ENCODE measurements at regions not wholly inside any gene's neighbourhood (a gene's known extent, or its start where the extent isn't known, plus 50 kb on each side); places are given as distances from the start of the nearest gene placed in this dataset.

DNA sequence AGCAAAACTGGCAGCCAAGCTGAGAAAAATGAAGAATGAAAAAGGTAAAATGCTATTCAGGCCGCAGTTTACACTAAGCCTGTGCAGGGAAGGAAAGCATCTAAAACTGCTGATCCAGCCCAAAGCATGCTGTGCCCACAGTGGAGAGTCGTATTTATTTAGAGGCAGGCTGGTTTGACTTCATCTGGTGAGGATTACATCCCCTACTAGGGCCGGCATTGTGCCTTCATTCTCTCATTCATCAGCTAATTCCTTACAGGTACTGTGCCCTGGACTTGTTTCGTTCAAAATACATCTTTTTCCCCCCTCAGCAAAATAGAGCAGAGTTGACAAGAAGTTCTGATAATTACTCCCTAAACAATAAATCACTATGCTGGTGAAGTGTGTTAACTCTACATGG lies 137.5 kb upstream of the DAP start:
- Histone ChIP-seq H3K27ac (no peak overlapping the region), H3K4me3 (no peak overlapping the region), H3K9me3 (no peaks in the 10 kb centered on the region), H3K27me3 (no peaks in the 10 kb centered on the region), H3K36me3 (no peaks in the 10 kb centered on the region), H3K4me1 (no peaks in the 10 kb centered on the region)
- TF ChIP-seq, protein P1, sequence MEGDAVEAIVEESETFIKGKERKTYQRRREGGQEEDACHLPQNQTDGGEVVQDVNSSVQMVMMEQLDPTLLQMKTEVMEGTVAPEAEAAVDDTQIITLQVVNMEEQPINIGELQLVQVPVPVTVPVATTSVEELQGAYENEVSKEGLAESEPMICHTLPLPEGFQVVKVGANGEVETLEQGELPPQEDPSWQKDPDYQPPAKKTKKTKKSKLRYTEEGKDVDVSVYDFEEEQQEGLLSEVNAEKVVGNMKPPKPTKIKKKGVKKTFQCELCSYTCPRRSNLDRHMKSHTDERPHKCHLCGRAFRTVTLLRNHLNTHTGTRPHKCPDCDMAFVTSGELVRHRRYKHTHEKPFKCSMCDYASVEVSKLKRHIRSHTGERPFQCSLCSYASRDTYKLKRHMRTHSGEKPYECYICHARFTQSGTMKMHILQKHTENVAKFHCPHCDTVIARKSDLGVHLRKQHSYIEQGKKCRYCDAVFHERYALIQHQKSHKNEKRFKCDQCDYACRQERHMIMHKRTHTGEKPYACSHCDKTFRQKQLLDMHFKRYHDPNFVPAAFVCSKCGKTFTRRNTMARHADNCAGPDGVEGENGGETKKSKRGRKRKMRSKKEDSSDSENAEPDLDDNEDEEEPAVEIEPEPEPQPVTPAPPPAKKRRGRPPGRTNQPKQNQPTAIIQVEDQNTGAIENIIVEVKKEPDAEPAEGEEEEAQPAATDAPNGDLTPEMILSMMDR (IDR thresholded peaks at IDR 0.05): no peak
- intact Hi-C loops (cut with DNase I): no loop called here
- no peak for DNase-seq (ENCODE audit: low spot score in 2 of 2)

DNA sequence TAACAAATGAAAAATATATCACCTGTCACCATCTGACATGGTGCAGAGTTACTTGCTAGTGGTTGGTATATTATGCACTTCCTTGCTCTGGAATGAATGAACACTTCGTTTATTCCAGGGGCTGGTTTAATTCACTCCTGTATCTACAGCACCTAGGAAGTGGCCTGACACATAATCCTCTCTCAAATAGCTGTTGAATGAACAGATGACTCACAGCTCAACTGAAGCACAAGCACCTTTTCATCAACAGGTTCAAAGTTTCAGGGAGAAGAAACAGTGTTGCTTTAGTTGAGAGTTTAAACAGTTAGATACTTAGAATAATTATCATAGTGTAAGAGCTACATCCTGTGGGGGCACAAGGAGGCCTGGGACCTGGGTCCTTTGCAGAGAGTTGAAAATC lies 135.0 kb upstream of the DAP start:
- Histone ChIP-seq H3K4me3 (no peak overlapping the region), H3K27ac (no peak overlapping the region), H3K36me3 (no peaks in the 10 kb centered on the region), H3K27me3 (no peaks in the 10 kb centered on the region), H3K4me1 (no peaks in the 10 kb centered on the region), H3K9me3 (peaks cover 0 to 3% of the 10 kb centered on the region in 2 donors)
- no peak for DNase-seq (ENCODE audit: low spot score in 2 of 2)
- TF ChIP-seq, protein P1 (IDR thresholded peaks at IDR 0.05): no peak
- intact Hi-C loops (cut with DNase I): no loop called here

DNA sequence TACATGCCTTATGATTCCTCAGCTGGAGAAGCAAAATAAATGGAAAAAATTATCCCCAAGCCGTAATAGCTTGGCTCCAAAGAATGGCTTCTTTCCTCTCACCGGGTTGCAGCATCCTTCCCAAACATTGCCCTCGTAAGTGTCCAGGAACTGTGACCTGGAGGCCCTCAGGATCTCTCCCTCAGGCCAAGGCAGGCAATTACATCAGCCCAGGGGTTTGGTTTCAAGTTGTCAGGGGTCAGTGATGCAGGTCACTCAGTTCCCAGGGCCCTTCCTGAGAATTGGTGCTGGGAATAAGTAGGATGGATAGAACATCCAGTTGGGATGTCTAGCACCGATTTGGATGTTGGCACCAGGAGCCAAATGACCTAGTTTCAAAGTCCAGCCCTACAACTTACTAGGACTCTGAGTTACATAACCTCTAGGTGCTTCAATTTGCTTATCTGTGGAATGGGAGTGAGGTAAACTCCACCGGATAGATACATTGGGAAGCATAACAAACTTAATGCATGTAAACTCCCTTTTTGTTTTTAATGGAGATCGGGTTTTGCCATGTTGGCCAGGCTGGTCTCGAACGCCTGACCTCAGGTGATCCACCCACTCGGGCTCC lies 133.5 kb upstream of the DAP start:
- Histone ChIP-seq H3K9me3 (peaks cover 0 to 3% of the 10 kb centered on the region in 2 donors), H3K36me3 (no peaks in the 10 kb centered on the region), H3K4me1 (no peaks in the 10 kb centered on the region), H3K4me3 (no peak overlapping the region), H3K27ac (no peak overlapping the region), H3K27me3 (no peaks in the 10 kb centered on the region)
- DNase-seq (ENCODE audit: low spot score in 2 of 2): no peak
- TF ChIP-seq, protein P1 (IDR thresholded peaks at IDR 0.05): no peak
- intact Hi-C loops (cut with DNase I): no loop called here

DNA sequence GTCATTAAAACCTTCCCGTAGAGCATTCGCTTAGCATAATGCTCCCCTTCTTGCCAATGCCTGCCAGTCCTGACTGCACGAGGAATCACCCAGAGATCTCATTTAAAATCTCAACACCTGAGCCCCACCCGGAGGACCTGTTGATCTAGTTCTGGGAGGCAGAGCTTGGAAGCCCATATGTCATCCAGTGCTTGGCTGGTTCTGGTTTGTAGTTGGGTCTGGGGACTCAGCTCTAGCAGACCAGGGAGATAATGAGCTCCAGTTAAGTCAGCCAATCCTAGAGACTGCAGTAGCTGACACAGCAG lies 131.8 kb upstream of the DAP start:
- no peak overlapping the region for H3K4me3 ChIP-seq
- no peak for DNase-seq (ENCODE audit: low spot score in 2 of 2)
- no peaks in the 10 kb centered on the region for H3K27me3 ChIP-seq
- intact Hi-C loops (cut with DNase I): no loop called here
- TF ChIP-seq, protein P1 (IDR thresholded peaks at IDR 0.05): no peak
- no peak overlapping the region for H3K27ac ChIP-seq
- no peaks in the 10 kb centered on the region for H3K4me1 ChIP-seq
- H3K36me3 ChIP-seq: no peaks in the 10 kb centered on the region
- H3K9me3 ChIP-seq: peaks cover 0 to 3% of the 10 kb centered on the region in 2 donors

DNA sequence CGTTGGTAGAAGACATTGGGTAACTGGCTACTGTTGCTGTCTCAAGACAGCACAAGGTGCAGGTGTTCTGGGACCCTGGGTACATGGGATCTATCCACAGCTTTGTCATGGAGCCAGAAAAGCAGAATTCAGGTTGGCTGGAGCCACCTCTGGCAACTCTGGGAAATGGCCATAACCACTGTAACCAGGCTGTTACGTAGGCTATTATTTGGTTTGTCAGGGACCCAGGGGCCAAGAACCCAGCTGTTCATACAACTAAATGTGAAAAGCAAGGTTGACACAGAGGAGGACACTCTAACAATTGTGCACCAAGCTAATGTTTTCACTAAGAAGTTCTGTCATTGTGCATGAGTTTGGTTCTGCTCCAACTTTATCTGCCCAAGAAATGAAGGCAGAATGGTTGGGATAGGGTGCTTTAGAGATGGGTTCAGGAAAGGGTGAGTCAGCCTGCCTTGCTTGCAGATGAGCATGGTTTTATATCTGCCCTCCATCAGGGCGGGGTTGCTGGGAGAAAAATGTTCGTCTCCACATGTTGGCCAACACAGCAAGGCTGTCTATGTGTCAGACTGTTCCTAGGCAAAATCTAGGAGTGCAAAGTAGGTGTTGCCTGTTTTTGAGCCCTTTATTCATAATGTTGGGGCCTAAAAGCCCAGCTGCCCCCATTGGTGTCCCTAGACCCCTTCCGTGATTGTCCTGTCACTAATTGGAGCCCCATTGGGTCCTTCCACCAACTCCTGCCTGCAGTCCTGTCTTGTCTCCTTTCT lies 131.3 kb upstream of the DAP start:
- DNase-seq (ENCODE audit: low spot score in 2 of 2): no peak
- no peaks in the 10 kb centered on the region for H3K36me3 ChIP-seq
- no peaks in the 10 kb centered on the region for H3K4me1 ChIP-seq
- TF ChIP-seq, protein P1 (IDR thresholded peaks at IDR 0.05): no peak
- H3K4me3 ChIP-seq: no peak overlapping the region
- intact Hi-C loops (cut with DNase I): no loop called here
- H3K9me3 ChIP-seq: peaks cover 0 to 3% of the 10 kb centered on the region in 2 donors
- H3K27ac ChIP-seq: no peak overlapping the region
- no peaks in the 10 kb centered on the region for H3K27me3 ChIP-seq
